Dendritic cell treated with granulocyte-macrophage colony-stimulating factor and Interleukin-4, amounts not matched to agents 40 ng/mL and 50 ng/mL, for 4 days (primary cell): ENCODE measurements at regions not wholly inside any gene's neighbourhood (a gene's known extent, or its start where the extent isn't known, plus 50 kb on each side); places are given as distances from the start of the nearest gene placed in this dataset.

Experiments used
- H3K27ac Mint-ChIP-seq: one replicate; pipeline ENCODE4 v1.8.0; 2022; ENCODE audit warnings: mild to moderate bottlenecking, mixed read lengths
- H3K27me3 Mint-ChIP-seq: one replicate; pipeline ENCODE4 v1.8.0; 2022; ENCODE audit warnings: mild to moderate bottlenecking, mixed read lengths
- H3K36me3 Mint-ChIP-seq: one replicate; pipeline ENCODE4 v1.8.0; 2022; ENCODE audit warnings: low read depth, mixed read lengths
- H3K4me1 Mint-ChIP-seq: one replicate; pipeline ENCODE4 v1.8.0; 2022; ENCODE audit warnings: low read depth, mixed read lengths
- H3K4me3 Mint-ChIP-seq: one replicate; pipeline ENCODE4 v1.8.0; 2022; ENCODE audit warnings: mild to moderate bottlenecking, moderate library complexity, mixed read lengths
- H3K9me3 Mint-ChIP-seq: one replicate; pipeline ENCODE4 v1.8.0; 2022; ENCODE audit warnings: mixed read lengths
- intact Hi-C: fragments of 100-400 bp; cut with micrococcal nuclease; formaldehyde crosslinking; loops from one replicate; pipeline ENCODE4 v1.15.0; 2022

- Mint-ChIP-seq H3K4me1 (no peaks in the 10 kb centered on the region), H3K4me3 (no peak overlapping the region), H3K27ac (no peak overlapping the region), H3K27me3 (no peaks in the 10 kb centered on the region), H3K9me3 (peaks cover 51% of the 10 kb centered on the region), H3K36me3 (no peaks in the 10 kb centered on the region)
- intact Hi-C loops, result no loop called here
Observed at GRCh38 chr13:75076476-75076875, 405.5 kb downstream of the TBC1D4 start.

GRCh38 chr13:75073786-75074185, 408.2 kb downstream of the TBC1D4 start:
- Mint-ChIP-seq H3K9me3 (peaks cover 73% of the 10 kb centered on the region), H3K27me3 (no peaks in the 10 kb centered on the region), H3K4me1 (no peaks in the 10 kb centered on the region), H3K36me3 (no peaks in the 10 kb centered on the region), H3K4me3 (no peak overlapping the region), H3K27ac (no peak overlapping the region)
- intact Hi-C loops, result no loop called here

GRCh38 chr13:75072891-75073290, 409.1 kb downstream of the TBC1D4 start:
- no peak overlapping the region for H3K27ac Mint-ChIP-seq
- H3K36me3 Mint-ChIP-seq, result no peaks in the 10 kb centered on the region
- peaks cover 72% of the 10 kb centered on the region for H3K9me3 Mint-ChIP-seq
- H3K4me1 Mint-ChIP-seq, result no peaks in the 10 kb centered on the region
- no peak overlapping the region for H3K4me3 Mint-ChIP-seq
- intact Hi-C loops, result no loop called here
- no peaks in the 10 kb centered on the region for H3K27me3 Mint-ChIP-seq

GRCh38 chr13:75072368-75072767, 409.6 kb downstream of the TBC1D4 start:
- Mint-ChIP-seq H3K4me1 (no peaks in the 10 kb centered on the region), H3K27ac (no peak overlapping the region), H3K4me3 (no peak overlapping the region), H3K36me3 (no peaks in the 10 kb centered on the region), H3K9me3 (peaks cover 72% of the 10 kb centered on the region), H3K27me3 (no peaks in the 10 kb centered on the region)
- intact Hi-C loops, result no loop called here

- Mint-ChIP-seq H3K9me3 (peaks cover 72% of the 10 kb centered on the region), H3K27me3 (no peaks in the 10 kb centered on the region), H3K4me3 (no peak overlapping the region), H3K36me3 (no peaks in the 10 kb centered on the region), H3K4me1 (no peaks in the 10 kb centered on the region), H3K27ac (no peak overlapping the region)
- intact Hi-C loops, result no loop called here
Observed at GRCh38 chr13:75071796-75072195, 410.2 kb downstream of the TBC1D4 start.

- peaks cover 68% of the 10 kb centered on the region for H3K9me3 Mint-ChIP-seq
- no peak overlapping the region for H3K27ac Mint-ChIP-seq
- H3K36me3 Mint-ChIP-seq, result no peaks in the 10 kb centered on the region
- no peak overlapping the region for H3K4me3 Mint-ChIP-seq
- intact Hi-C loops, result no loop called here
- H3K4me1 Mint-ChIP-seq, result no peaks in the 10 kb centered on the region
- no peaks in the 10 kb centered on the region for H3K27me3 Mint-ChIP-seq
Observed at GRCh38 chr13:75071395-75071794, 410.6 kb downstream of the TBC1D4 start.

- no peaks in the 10 kb centered on the region for H3K36me3 Mint-ChIP-seq
- no peak overlapping the region for H3K4me3 Mint-ChIP-seq
- intact Hi-C loops, result no loop called here
- H3K9me3 Mint-ChIP-seq, result peaks cover 21% of the 10 kb centered on the region
- no peaks in the 10 kb centered on the region for H3K4me1 Mint-ChIP-seq
- H3K27me3 Mint-ChIP-seq, result no peaks in the 10 kb centered on the region
- no peak overlapping the region for H3K27ac Mint-ChIP-seq
Observed at GRCh38 chr13:75061909-75062308, 420.1 kb downstream of the TBC1D4 start.

GRCh38 chr13:75055296-75055695, 426.7 kb downstream of the TBC1D4 start:
- intact Hi-C loops, result no loop called here
- Mint-ChIP-seq H3K9me3 (peaks cover 46% of the 10 kb centered on the region), H3K4me1 (no peaks in the 10 kb centered on the region), H3K27ac (no peak overlapping the region), H3K4me3 (no peak overlapping the region), H3K27me3 (no peaks in the 10 kb centered on the region), H3K36me3 (no peaks in the 10 kb centered on the region)

- Mint-ChIP-seq H3K9me3 (peaks cover 57% of the 10 kb centered on the region), H3K4me3 (no peak overlapping the region), H3K27ac (no peak overlapping the region), H3K36me3 (no peaks in the 10 kb centered on the region), H3K4me1 (no peaks in the 10 kb centered on the region), H3K27me3 (no peaks in the 10 kb centered on the region)
- intact Hi-C loops, result no loop called here
Observed at GRCh38 chr13:75052616-75053015, 429.4 kb downstream of the TBC1D4 start.

- Mint-ChIP-seq H3K36me3 (no peaks in the 10 kb centered on the region), H3K27ac (no peak overlapping the region), H3K4me3 (no peak overlapping the region), H3K4me1 (no peaks in the 10 kb centered on the region), H3K9me3 (peaks cover 49% of the 10 kb centered on the region), H3K27me3 (no peaks in the 10 kb centered on the region)
- intact Hi-C loops, result no loop called here
Observed at GRCh38 chr13:75050419-75051046, 431.4 kb downstream of the TBC1D4 start.

GRCh38 chr13:75049735-75050335, 432.1 kb downstream of the TBC1D4 start:
- Mint-ChIP-seq H3K4me1 (no peaks in the 10 kb centered on the region), H3K27me3 (no peaks in the 10 kb centered on the region)
- intact Hi-C loops, result no loop called here

GRCh38 chr13:75042807-75043206, 439.2 kb downstream of the TBC1D4 start:
- H3K27me3 Mint-ChIP-seq, result no peaks in the 10 kb centered on the region
- no peak overlapping the region for H3K27ac Mint-ChIP-seq
- H3K4me1 Mint-ChIP-seq, result no peaks in the 10 kb centered on the region
- H3K36me3 Mint-ChIP-seq, result no peaks in the 10 kb centered on the region
- H3K4me3 Mint-ChIP-seq, result no peak overlapping the region
- peaks cover 48% of the 10 kb centered on the region for H3K9me3 Mint-ChIP-seq
- intact Hi-C loops, result no loop called here

More at GRCh38 chr13:75049735-75050335, 432.1 kb downstream of the TBC1D4 start:
- peaks cover 50% of the 10 kb centered on the region for H3K9me3 Mint-ChIP-seq
- H3K27ac Mint-ChIP-seq, result no peak overlapping the region
- no peaks in the 10 kb centered on the region for H3K36me3 Mint-ChIP-seq
- no peak overlapping the region for H3K4me3 Mint-ChIP-seq

GRCh38 chr13:75038393-75039113, 443.4 kb downstream of the TBC1D4 start:
- no peaks in the 10 kb centered on the region for H3K36me3 Mint-ChIP-seq
- H3K4me3 Mint-ChIP-seq, result no peak overlapping the region
- no peak overlapping the region for H3K27ac Mint-ChIP-seq
- H3K27me3 Mint-ChIP-seq, result no peaks in the 10 kb centered on the region
- intact Hi-C loops, result no loop called here
- peaks cover 64% of the 10 kb centered on the region for H3K9me3 Mint-ChIP-seq
- H3K4me1 Mint-ChIP-seq, result no peaks in the 10 kb centered on the region

GRCh38 chr13:75025956-75026355, 456.0 kb downstream of the TBC1D4 start:
- H3K27me3 Mint-ChIP-seq, result no peaks in the 10 kb centered on the region
- no peak overlapping the region for H3K4me3 Mint-ChIP-seq
- no peaks in the 10 kb centered on the region for H3K36me3 Mint-ChIP-seq
- peaks cover 25% of the 10 kb centered on the region for H3K9me3 Mint-ChIP-seq
- intact Hi-C loops, result no loop called here
- no peak overlapping the region for H3K27ac Mint-ChIP-seq
- no peaks in the 10 kb centered on the region for H3K4me1 Mint-ChIP-seq
